ENCODE measurements at regions not wholly inside any gene's neighbourhood (a gene's known extent, or its start where the extent isn't known, plus 50 kb on each side); places are given as distances from the start of the nearest gene placed in this dataset.
A peak's percentile ranks its signal among the peaks of the same experiment; 100 is the strongest.

DNA sequence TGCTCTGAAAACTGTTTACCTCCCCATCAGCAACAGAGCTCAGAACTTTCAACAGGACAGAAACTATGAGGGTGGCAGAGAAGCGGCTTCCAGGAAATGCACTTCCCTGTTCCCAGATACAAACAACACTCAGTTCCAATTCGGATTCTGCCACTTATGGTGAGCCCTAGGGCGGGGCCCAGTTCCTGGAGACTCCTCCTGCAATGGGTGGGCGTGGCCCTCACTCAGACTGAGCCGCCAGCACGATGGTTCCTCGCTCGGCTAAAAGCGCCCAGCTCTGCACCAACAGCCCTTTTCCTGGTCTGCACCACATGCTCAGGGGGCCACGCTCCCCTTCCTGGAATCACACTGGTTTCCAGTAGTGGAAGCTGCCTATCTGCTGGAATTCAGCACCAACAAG lies 314.1 kb downstream of the CTTN start:
- no peak for DNase-seq

DNA sequence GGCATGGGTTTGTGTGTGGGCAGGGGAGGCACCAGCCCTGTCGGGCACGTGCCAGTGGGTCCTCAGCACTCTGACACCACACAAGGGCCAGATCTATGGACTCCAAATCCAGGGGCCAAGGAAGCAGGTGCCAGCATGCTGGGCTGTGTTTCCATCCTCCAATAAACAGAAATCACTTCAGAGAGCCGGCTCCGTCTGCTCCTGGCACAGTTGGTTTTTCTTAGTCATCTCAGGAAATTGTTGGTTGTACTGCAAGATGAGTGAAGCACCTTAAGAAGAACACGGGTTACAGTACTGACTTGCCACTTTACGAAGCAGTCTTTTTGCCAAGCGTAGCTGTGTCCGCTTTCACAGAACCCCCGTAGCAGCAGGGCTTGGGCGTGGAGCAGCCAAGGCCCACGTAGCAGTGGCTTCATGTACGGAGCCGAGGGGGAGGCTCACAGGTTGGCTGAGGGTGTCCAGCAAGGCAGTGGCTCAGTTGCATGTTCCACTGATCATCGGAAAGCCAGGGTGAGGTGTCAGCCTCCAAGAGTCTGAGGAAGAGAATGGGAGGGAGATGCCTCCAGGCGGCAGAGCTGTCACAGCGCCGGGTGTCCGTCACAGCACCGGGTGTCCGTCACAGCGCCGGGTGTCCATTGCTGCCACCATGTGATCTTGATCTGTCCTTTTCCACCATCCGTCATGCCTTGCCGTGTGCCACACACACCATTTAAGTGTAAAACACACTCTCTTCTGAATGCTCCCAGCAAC lies 314.9 kb downstream of the CTTN start:
- no peak for DNase-seq

DNA sequence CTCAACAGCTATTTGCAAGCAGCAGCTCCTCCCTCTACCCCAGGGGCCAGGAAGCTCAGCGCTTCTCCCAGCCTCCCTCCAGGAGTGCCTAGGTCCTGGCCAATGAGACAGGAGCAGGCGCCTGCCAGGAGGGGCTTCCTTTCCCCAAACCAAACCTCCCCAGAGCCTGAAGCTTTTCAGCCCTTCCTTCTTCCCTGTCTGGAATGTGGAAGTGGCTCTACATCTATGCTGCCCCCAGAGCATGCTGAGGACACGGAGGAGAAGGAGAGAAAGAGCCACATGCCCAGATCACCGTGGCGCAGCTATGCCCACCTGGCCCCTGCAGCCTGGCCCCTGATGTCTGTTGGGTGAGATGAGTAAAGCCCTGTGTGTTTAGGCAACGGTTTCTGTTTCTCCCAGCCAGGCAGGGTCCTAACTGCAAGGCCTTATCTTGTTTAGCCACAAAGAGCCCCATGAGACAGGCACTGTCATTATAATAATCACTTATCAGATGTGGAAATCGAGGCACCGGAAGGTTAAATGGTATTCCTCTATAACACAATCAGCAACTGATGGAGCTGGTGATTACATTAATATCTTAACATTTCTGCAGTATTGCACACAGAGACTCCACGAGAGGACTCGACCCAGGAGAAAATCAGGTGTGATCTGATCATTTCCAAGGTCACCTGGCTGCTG lies 315.8 kb downstream of the CTTN start:
- DNase-seq = no peak

DNA sequence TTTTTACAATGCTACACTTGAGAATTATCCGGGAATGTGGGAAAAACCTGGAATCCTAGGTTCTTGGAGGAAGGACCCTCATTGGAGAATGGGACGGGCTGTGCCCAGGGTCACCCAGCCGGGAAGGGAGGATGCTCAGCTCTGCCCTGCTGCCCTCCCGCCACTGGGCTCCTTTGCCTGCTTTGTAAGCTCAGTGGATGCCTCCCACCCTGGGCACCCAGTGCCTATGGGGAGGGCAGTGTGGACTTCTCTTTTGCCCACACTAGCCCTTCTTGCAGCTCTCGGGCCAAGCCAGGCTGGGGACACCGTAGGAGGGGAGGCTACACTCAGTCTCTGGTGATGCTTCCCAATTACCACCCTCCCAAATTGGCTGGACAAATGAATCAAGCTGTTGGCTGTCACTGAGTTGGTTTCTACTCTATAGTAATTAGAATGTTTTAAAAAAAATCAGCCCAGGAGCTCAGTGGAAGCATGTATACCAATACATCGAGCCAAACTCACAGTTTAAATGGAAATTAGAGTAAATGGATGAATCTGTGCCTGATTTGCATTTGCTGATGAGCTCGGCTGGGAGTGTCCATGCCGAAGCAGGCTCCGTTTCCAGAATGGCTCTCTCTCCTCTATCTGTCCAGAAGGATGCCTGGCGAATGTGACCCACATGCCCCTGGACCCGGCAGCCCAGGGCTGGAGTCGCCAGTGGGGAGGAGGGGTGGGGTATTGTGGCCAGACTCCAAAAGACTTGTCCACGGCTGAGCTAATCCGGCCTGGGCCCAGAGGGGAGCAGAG lies 317.0 kb downstream of the CTTN start:
- no peak for DNase-seq

DNA sequence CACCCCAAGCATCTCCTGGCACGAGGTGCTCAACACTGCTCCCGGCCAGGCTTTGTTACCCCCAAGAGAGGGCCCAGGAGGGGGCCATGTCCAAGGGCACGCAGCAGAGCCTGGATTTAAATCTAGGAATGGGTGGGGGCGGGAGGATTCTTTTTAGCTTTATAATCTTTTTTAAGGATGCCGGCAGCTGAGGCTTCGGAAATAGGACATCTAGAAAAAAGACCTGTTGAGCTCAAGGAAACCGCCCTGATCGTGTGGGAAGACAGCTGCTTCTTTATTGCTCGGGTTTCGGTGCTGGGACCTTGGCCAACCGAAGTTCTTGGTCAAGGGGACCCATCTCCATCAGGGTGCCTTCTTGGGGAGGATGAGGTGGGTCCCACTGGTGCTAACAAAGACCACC lies 317.9 kb downstream of the CTTN start:
- DNase-seq = no peak

DNA sequence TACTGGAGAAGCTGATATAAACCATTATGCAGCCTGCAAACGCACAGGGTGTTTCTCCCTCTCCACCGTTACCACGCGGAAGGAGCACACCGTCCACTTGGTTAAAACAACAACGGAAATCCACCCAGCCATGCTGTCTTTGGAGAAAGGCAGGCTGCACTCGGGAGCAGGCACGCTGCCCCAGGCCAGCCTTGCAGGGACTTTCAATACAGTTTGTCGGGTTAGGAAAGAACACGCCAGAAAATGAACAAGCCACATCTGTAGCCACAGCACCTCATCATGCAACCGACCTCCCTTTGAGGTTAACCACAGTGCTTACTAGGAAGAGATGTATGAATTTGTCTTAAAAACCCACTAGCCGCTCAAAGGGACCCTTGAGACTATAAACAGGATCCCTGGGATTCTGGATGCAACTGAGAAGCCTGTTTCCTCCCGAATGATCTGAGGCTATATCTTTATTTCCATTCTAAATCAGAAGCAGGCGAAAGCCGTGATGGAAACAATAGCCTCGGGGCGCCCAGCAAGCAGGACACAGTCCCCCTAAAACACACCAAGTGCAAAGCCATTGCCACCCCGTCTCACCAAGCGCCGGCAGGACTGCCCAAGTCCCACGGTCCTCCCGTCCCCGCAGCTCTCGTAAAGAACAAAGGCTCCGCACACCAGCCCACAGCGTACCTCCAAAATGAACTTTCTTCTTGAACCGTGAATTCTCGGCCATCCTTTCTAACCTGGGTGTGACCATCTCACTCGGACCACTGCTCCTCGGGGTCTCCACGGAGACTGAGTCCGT lies 318.9 kb downstream of the CTTN start:
- DNase-seq = peak; percentile 2

DNA sequence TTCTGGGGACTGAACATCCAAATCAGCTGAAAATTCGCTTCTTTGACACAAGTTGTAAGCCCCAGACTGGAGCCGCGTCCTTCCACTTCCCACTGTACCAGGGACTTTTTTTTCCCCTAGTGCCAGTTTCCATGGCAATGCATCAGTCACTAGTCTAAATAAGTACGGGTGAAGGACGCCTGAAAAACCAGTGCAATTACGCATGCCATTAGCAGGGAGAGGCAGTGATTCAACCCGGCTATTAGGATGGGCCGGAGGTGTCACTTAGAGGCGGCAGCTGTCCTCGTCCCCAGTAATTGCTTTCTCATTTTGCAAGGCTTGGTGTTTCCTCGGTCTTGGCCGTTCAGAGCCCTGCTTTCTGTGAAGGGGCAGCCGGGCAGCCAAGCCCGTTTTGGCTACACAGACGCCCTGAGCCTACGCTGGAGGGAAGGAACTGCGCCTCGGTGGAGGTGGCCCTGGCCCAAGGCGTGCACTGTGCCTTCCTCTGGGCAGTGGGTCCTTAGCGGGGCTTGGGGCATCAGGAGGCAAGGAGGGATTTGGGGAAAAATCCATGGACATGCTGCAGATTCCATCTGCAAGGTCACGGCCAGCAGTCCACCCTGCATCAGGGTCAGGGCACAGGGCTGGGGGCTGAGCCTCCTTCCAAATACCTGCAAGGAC lies 319.7 kb downstream of the CTTN start:
- no peak for DNase-seq

DNA sequence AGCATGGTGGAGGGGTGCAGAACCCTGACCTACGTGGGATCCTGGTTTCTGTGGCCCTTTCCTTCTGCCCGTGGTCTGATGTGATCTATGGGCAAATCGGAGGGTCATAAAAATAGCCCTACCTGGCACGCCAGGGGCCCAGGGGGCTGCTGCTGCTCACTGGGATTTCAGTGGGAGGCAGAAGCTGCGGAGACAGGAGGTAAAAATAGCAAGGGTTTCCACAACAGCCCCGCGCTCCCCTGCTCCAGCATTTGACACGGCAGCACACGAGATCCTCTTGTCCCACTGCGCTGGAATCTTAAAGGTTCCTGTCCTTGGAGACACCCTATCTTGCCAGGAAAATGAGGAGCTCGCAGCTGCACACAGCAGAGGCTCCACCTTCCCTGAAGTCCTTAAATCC lies 321.2 kb downstream of the CTTN start:
- no peak for DNase-seq

DNA sequence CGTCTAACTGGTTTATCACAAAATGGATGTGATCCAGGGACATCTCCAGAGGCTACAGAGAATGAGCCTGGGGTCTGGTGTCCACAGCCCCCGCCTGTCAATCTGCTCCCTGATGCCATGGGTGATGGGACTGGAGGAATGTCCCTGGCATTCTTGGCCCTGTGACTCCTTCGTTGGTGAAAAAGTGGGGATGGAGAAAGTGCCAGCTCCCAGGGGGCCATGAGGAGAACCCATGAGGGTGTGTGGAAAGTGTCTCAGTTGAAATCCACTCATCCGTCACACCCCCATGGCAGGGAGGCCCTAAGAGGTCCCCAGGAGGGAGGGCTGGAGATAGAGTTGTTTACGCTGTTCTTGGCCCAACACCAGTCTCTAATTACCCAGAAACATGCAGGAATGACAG lies 322.0 kb downstream of the CTTN start:
- DNase-seq = no peak

DNA sequence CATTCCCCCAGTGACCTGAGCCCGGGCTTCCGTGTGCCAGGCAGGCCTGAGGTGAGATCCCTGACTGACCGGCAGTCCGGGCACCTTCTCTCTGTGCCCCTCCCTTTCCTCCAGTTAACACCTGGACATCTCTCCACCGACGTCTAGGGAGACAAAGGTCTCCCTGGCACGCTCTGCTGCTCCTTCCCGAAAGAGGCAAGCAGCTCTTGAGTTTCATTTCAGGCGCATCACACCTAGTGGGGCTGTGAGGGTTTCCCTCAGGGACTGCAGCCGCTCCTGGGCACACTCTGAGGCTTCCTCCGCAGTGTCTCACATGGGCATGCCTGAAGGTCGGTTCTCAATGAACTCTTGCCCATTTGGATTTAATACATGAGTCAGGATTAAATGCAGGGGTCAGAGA lies 322.7 kb downstream of the CTTN start:
- DNase-seq = no peak

DNA sequence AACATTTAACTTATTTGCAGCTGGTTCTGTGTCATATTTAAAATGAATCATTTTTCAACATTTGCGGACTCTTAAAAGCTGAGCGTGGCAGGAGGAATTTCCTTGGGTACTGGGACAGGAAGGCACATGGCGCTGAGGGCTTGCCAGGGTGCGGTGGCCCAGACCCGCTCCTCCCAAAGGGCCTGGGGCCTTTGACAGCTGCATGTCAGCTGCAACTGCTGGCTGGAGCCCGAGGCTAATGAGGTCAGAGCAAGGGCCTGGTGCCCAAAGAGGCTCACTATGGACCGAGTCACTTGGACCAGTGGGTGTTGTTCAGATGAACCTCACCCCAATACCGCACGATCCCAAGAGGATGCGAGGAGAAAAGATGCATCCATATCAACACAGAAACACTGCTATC lies 326.9 kb downstream of the CTTN start:
- no peak for DNase-seq

DNA sequence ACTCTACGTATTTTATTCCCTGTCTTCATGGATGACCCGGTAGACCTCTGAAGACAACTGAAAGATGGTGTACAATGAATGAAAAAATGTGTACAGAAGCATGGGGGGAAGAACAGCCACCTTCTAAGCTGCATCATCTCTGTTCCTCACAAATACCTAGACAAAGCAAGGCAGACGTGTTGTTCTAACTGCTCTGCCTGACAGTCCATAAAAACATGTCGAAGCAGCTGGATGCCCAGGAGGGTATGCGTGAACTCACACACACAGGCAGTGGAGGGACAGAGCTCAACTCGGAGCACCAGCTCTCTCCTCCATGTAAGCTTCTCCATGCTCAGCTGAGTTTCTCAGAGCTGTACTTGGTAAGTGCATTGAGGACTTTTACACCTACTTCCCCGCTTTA lies 327.4 kb downstream of the CTTN start:
- no peak for DNase-seq

DNA sequence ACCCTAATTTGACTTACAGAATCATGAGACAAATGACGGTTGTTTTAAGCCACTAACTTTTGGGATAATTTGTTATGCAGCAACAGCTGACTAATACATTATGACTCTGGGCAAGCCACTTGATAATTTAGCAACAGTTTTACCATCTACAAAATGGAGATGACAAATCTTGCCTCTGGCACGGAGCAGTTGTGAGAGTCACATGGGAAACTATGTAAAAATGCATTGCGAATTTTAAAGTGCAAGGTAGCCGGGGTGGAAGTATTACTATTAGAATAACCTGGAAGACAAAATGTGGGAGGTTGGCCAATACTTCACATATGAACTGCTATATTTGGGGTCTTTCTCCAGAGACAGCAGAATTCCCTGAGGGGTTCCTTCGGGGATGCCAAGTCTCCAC lies 328.7 kb downstream of the CTTN start:
- no peak for DNase-seq

DNA sequence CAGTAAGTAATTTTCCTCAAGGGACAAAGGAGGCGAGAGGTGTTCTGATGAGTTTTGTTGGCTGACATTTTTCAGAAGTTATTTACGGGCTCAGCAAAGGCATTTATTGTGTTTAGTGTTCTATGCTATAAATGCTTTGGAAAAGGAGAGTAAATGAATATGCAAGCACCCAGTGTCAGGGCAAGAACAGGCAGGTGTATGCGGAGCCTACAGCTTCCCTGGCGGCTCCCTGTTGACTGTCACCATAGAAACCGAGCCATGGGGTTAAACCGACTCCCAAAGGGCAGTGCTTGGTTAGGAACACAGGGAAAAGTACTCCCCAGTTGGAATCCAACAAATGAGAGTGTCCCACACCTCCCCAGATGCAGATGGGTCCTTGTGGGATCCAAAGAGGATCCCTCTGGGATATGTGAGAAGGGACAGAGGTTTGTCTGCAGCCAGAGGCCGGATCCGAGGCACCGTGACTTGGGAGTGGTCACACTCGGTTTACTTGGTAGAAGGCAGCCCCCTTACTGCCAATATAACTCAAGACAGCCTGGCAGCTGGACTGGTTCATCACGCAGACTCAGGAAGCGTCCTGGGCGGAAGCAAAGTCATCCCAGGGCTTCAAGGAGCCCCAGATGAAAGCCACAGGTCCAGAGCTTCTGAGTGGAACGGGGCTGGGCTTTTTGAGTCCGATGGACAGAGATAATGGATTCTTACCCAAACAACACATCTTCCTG lies 329.7 kb downstream of the CTTN start:
- DNase-seq = no peak

DNA sequence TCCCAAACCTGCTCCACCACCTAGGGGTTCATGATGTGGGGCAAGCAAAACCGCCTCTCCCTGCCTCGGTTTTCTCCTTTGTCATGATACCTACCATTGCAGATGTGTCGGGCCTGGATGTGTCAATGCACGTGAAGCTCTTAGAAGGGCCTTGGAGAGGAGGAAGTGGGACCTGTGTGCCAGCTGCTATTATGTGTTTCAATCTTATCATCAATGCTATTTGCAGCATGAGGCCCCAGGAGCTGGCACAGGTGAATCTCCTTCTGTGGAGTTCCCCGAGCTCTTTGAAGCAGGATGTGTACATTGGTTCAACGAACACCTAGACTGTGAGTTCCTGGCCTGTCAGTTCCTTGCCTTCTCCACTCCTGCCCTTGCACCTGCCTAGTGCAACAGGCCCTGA lies 331.6 kb downstream of the CTTN start:
- DNase-seq = no peak

DNA sequence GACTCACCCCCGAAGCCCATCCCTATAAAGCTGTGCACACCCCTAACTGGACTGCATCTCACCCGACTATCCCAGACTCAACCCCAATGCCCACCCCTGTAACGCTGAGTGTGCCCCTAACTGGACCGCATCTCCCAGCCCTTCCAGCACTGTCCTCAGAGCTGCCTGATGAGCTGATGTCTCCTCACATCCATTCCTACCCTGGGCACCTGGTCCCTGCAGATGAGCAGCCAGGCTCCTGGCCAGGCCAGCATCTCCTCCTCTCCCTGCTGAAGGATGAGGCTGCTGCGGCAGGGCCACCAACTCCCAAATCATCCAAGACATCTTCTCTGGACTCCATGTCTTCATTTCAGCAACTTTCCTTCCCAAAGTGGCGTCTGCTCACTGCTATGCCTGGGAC lies 332.1 kb downstream of the CTTN start:
- no peak for DNase-seq

DNA sequence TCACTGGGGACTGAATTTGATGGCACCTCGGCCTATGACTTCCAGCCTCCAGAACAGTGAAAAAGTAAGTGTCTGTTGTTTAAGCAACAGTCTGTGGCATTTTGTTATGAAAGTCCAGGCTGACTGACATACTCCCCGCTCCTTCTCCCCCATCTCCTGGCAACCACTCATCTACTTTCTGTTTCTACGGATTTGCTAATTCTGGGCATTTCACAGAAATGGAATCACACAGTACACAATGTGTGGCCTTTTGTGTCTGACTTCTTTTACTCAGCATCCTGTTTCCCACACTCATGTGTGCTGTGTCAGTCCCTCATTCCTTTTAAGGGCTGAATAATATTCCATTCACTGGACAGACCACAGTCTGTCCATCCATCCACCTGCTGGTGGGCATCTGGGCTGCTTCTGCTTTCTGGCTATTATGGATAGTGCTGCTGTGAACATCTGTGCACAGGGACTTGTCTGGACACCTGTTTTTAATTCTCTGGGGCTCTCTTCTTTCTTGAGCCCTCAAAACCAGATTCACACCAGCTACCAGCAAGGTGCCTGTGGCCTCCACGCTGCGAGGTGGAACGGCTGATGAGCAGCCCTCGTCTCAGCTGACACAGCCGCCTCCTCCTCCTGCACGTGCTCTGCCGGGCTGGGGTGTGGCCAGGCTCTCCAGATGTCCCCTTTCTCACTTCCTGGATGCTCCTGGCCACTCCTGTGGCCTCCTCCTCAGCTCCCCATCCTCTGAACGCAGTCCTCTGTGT lies 333.1 kb downstream of the CTTN start:
- DNase-seq = no peak

DNA sequence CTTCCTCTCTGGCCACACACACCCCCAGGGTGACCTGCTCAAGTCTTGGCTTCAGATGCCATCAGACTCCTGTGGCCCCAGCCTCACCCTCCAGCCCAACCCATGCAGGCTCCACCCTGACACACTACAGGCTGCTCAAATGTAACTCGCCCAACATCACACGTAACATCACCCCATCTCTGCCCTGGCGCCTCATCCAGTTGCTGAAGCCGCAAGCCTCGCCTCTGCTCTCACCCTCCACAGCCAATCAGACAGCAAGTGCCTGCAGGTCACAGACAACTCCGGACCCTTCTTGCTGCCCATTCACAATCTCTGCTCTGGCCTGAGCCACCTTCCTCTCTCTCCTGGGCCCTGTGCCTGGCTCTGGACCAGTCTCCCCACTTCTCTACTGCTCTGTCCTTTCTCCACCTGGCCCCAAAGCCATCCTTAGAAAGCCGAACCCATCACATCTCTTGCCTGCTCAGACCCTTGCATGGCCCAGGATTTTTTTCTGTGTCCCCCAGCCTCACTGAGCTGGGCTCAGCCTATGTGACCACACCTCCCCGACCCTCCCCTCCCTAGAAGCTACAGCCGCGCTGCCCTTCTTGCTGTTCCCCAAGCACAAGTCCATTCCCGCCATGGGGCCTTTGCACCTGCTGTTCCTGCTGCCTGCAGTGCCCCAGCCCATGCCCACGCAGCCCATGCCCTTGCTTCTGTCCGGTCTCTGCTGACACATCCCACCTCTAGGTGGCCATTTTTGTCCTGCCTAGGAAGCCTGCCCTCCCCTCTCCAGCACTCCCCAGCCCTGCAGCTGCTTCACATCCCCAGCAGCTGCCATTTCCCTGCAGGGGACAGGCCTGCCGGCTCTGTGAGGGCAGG lies 333.9 kb downstream of the CTTN start:
- DNase-seq = no peak

DNA sequence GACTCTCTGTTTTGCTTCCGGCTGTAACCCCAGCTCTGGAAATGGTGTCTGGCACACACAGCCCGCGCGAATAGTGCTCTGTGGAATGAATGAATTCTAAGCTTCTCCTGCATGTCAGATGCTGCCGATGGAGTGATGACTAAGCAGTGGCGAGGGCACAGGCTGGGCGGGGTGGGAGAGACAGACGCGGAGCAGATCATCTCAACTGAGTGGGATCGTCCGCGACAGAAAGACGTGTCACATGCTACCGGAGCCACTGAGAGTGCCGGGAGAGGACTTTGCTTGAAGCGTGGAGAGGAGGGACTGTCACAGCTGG lies 334.5 kb downstream of the CTTN start:
- DNase-seq = no peak

All from activated CD4-positive, alpha-beta T cell treated with anti-CD3 and anti-CD28 coated beads, Interleukin-2, amount 50 U/mL, for 16 hours (primary cell).